ENCODE measurements at regions not wholly inside any gene's neighbourhood (a gene's known extent, or its start where the extent isn't known, plus 50 kb on each side); places are given as distances from the start of the nearest gene placed in this dataset.

- no peak for DNase-seq
These were observed 274.4 kb downstream of the PTBP2 start for GRCh38 chr1:96996001-96996400.

- no peak for DNase-seq
These were observed 276.1 kb downstream of the PTBP2 start for GRCh38 chr1:96997717-96998116.

DNA sequence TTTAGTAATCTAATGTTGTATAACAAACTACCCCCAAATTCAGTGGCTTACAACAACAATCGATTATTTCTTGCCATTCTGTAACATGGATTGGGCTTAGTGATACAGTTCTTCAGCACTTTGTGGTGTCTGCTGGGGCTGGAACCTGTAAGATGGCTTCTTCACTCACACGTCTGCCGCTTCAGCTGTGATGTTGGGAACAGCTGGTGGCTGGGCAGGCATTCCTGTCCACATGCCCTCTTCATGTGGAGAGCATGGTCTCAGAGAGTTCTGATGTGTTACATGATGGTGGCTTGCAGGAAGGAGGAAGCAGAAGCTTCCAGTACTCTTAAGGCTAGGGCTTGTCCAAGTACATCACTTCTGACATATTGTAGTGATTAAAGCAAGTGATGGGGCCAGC, 276.9 kb downstream of the PTBP2 start:
- DNase-seq, result no peak

DNA sequence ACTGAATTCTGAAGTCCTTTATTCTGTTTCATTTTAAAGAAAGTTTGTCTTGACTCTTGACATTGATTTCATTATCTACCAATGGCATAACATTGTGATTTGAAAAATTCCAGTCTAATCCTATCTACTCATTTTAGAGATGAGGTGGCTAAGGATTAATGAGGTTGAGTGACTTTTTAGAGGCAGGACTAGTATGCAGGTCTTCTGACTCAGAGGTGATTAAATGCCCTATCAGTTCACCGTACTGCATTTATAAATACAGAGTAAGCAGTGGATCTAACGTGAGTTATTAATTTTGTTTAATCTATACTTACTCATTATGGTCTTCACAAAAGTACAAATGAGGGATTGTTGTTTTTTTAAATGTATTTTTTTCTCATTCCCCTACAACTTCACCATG, 277.6 kb downstream of the PTBP2 start:
- no peak for DNase-seq

DNA sequence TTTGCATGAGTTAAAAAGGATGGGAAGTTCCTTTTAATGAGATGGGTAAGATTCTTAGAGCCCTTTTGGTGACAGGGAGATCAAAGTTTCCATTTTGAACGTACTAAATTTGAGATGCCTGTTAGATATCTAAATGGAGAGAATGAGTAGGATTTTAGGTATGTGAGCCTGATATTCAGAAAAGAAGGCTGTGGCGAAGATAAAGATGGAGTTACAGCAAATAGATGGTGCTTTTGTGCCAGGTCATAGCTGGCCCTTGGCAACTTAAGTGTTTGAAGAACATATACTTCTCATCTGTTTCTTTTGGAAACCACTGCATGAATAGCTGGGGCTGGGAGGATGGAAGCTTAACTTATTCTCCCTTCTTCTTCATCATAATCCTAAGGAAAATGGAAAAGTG, 282.5 kb downstream of the PTBP2 start:
- DNase-seq, result no peak

- DNase-seq, result no peak
These were observed 283.2 kb downstream of the PTBP2 start for GRCh38 chr1:97004743-97005142.

GRCh38 chr1:97006044-97006661, 284.6 kb downstream of the PTBP2 start:
- DNase-seq, result no peak

DNA sequence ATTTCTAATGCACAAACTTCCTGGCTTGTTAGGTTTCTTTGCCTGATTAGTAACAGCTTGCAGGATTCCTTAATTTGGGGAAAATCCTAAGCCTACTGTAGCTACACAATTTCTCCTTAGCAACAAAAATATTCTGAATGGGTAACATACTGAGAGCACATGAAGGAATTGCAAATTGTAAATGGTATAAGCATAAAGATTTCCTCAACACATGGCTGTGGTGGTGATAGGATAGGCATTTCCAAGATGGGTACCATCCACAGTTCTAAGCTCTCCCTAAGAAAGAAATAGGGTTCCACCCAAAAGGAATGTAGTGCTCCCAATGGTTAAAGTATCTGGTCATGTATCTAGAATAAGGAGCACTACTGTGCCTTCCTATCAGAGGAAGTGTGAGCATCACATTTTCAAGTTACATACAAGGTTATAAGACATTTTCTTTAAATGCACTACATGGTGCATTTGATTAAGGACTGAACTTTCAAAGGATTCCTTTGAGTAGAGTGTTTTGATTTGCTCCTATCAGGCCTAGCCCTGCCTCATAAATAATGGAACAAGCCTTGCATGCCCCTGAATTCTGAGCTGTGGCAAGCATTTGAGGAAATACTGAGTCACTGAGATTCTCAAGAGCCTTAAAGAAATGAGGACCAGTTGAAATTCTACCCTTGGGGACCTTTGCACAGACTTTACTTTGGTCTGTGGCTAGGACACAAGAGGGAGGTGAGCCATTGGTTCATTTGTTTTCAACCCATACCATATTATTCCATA, 286.4 kb downstream of the PTBP2 start:
- DNase-seq, result no peak

DNA sequence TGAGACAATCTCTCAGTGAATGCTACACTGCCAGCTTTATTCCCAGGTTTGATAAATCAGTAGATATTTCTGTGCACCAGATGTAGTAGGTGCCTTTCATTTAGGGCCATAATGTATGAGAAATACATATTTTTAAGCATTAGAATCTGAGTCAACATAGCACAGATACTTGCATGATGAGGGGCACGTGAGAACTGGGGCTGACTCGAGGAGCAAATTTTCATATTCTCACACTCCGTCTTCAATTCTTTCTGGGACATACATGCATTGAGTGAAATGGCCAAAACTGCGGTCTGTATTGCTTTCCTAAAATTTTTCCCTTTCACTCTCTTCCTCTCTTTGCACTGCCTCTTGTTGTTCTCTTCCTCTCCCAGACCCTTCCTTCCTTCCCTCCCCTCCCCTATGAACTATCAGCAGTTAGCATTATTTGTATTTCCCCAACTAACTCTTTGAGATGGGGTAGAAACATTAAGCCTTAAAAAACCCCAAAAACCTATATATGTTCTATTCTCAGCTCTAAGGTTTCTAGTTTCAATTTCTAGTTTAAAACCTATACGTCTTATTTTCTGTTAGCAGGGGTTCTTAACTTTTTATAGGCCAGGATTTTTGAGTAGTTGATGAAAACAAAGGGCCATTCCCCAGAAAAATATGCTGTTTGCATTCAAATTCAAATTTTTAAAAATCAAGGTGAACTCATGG, 289.1 kb downstream of the PTBP2 start:
- no peak for DNase-seq

DNA sequence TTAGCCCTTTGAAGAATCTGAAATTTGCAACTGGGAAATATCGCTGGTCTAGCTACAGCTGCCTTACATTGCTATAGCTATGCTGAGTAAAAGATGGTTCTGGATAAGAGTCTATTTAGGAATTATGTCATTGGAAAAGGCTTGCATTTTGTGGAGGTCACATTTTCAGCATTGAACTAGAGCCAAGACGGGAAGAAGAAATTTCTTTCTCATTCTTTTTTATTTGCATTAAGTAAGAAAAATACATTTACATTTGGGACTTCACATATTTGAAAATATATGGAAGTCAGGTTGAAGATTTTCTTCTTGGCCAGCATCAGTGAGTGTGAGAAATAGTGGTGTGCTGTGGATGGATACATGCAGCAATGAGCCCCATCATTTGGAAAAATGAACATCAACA, 291.6 kb downstream of the PTBP2 start:
- peak; percentile 41 for DNase-seq

DNA sequence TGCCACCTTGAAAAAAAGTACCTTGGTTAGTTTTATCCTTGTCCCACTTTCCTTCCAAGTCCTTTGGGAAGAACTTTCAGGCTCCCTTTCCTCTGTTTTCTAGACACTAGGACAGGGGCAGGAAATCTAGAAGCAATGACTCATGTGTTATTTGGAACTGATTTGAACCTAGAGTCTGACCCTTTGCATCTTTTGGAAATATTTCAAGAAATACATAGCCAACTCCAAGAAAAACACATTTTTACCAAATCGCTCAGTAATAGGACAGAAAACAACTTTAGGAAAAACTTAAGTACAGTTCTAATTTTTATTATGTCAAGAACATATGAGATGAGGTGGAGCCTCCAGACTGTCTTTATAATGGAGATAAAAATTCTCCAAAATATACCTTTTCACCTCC, 292.4 kb downstream of the PTBP2 start:
- DNase-seq, result peak; percentile 25

DNA sequence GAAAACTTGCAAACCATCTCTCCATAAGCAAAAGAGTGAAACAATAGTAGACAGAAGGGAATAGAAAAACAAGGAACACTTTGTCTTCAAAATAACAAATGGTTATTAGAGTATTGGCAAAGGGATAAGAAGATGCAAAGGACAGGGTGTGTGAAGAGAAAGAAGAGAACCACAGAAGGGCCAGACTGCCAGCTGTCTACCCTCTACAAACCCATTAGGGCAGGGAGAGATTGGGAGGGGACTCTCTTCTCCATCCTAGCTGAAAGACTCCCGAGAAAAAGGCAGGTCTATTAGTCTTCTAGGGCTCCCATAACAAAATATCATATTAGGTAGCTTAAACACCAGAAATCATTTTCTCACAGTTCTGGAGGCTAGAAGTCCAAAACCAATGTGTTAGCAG, 292.8 kb downstream of the PTBP2 start:
- no peak for DNase-seq

GRCh38 chr1:97017895-97018294, 296.3 kb downstream of the PTBP2 start:
- no peak for DNase-seq
